GM23338 (cell line): ENCODE measurements at regions not wholly inside any gene's neighbourhood (a gene's known extent, or its start where the extent isn't known, plus 50 kb on each side); places are given as distances from the start of the nearest gene placed in this dataset.

ENCODE experiments used
- ATAC-seq: fragments of 200-7000 bp; cut with Tn5 transposase; 3 replicates; pipeline ENCODE4 v1.9.1; 2020
- DNase-seq: peaks from one replicate; pipeline ENCODE4 v3.0.0-alpha.2; 2015; ENCODE audit warnings: low spot score
- H2AFZ ChIP-seq: fragments of 200-600 bp; sonication (generic); 2 replicates; pipeline ENCODE4 v1.8.0; 2016; ENCODE audit warnings: antibody characterized with exemption, mild to moderate bottlenecking, moderate library complexity
- H3F3A ChIP-seq: fragments of 200-600 bp; sonication (generic); replicated peaks from 2 replicates; pipeline ENCODE4 v1.8.0; 2017; ENCODE audit warnings: antibody characterized with exemption, mixed run types, low read depth
- H3K27ac ChIP-seq: fragments of 200-600 bp; sonication (generic); 2 replicates; pipeline ENCODE4 v1.6.1; 2016; ENCODE audit warnings: low read depth
- H3K27me3 ChIP-seq: fragments of 200-600 bp; sonication (generic); 2 replicates; pipeline ENCODE4 v1.8.0; 2016; ENCODE audit warnings: mild to moderate bottlenecking, mixed run types, moderate library complexity; ENCODE audit not compliant: insufficient read depth
- H3K36me3 ChIP-seq: fragments of 200-600 bp; sonication (generic); 2 replicates; pipeline ENCODE4 v1.8.0; 2016; ENCODE audit warnings: mild to moderate bottlenecking; ENCODE audit not compliant: insufficient read depth
- H3K4me1 ChIP-seq: fragments of 200-600 bp; sonication (generic); 2 replicates; pipeline ENCODE4 v1.8.0; 2016; ENCODE audit warnings: mild to moderate bottlenecking, moderate library complexity; ENCODE audit not compliant: insufficient read depth
- H3K4me2 ChIP-seq: fragments of 200-600 bp; sonication (generic); 2 replicates; pipeline ENCODE4 v1.7.1; 2017; ENCODE audit warnings: mixed run types
- H3K4me3 ChIP-seq: fragments of 200-600 bp; sonication (generic); 2 replicates; pipeline ENCODE4 v1.6.1; 2016; ENCODE audit warnings: mixed run types
- H3K79me2 ChIP-seq: fragments of 200-600 bp; sonication (generic); replicated peaks from 2 replicates; pipeline ENCODE4 v1.8.0; 2017; ENCODE audit warnings: mild to moderate bottlenecking; ENCODE audit not compliant: insufficient read depth
- H3K9me2 ChIP-seq: fragments of 200-600 bp; sonication (generic); 2 replicates; pipeline ENCODE4 v1.8.0; 2017; ENCODE audit not compliant: insufficient read depth
- H4K20me1 ChIP-seq: fragments of 200-600 bp; sonication (generic); replicated peaks from 2 replicates; pipeline ENCODE4 v1.8.0; 2017; ENCODE audit warnings: mild to moderate bottlenecking; ENCODE audit not compliant: insufficient read depth
- H3K27ac Mint-ChIP-seq: 2 replicates; pipeline ENCODE4 v1.8.0; 2020; ENCODE audit warnings: inconsistent platforms, mild to moderate bottlenecking, moderate library complexity, mixed read lengths
- H3K27me3 Mint-ChIP-seq: 3 replicates; pipeline ENCODE4 v1.8.0; 2022; ENCODE audit warnings: low read depth, mild to moderate bottlenecking, moderate library complexity, mixed read lengths, inconsistent platforms; ENCODE audit not compliant: insufficient read depth, poor library complexity
- H3K36me3 Mint-ChIP-seq: 3 replicates; pipeline ENCODE4 v1.8.0; 2021; ENCODE audit warnings: low read depth, mild to moderate bottlenecking, inconsistent platforms, moderate library complexity, mixed read lengths
- H3K4me1 Mint-ChIP-seq: 3 replicates; pipeline ENCODE4 v1.8.0; 2020; ENCODE audit warnings: mild to moderate bottlenecking, inconsistent platforms, mixed read lengths
- H3K4me3 Mint-ChIP-seq: 3 replicates; pipeline ENCODE4 v1.8.0; 2021; ENCODE audit warnings: moderate library complexity, mild to moderate bottlenecking, inconsistent platforms, mixed read lengths
- H3K9me3 Mint-ChIP-seq: 3 replicates; pipeline ENCODE4 v1.8.0; 2020; ENCODE audit warnings: moderate library complexity, mild to moderate bottlenecking, inconsistent platforms, mixed read lengths
- CREB1 ChIP-seq: fragments of 250-450 bp; sonication (Bioruptor Pico); IDR thresholded peaks from 2 replicates; pipeline ENCODE4 v1.5.0; 2020; ENCODE audit warnings: low read depth, mild to moderate bottlenecking, moderate library complexity
- EZH2 ChIP-seq: fragments of 200-600 bp; sonication (generic); IDR thresholded peaks from one replicate; pipeline ENCODE4 v1.8.0; 2017; ENCODE audit warnings: antibody characterized with exemption, mild to moderate bottlenecking, low read depth; ENCODE audit not compliant: unreplicated experiment
- EZH2phosphoT487 ChIP-seq: fragments of 200-600 bp; sonication (generic); IDR thresholded peaks from one replicate; pipeline ENCODE4 v1.8.1; 2018; ENCODE audit warnings: antibody characterized with exemption; ENCODE audit not compliant: unreplicated experiment
- JUNB ChIP-seq: IDR thresholded peaks from one replicate; pipeline ENCODE4 v1.6.1; 2016; ENCODE audit warnings: antibody characterized with exemption; ENCODE audit not compliant: unreplicated experiment
- NANOG ChIP-seq: IDR thresholded peaks from 2 replicates; pipeline ENCODE4 v1.6.1; 2016; ENCODE audit warnings: antibody characterized with exemption, borderline replicate concordance
- POLR2AphosphoS5 ChIP-seq: IDR thresholded peaks from 2 replicates; pipeline ENCODE4 v1.6.1; 2016; ENCODE audit warnings: antibody characterized with exemption, low read depth
- STAT1 ChIP-seq: IDR thresholded peaks from one replicate; pipeline ENCODE4 v1.6.1; 2016; ENCODE audit warnings: antibody characterized with exemption; ENCODE audit not compliant: unreplicated experiment
- ZNF114 ChIP-seq: fragments of 250-450 bp; sonication (Bioruptor Pico); IDR thresholded peaks from 2 replicates; pipeline ENCODE4 v1.5.0; 2020; ENCODE audit warnings: mild to moderate bottlenecking, moderate library complexity
- ZNF331 ChIP-seq: fragments of 250-450 bp; sonication (Bioruptor Pico); IDR thresholded peaks from 2 replicates; pipeline ENCODE4 v1.5.0; 2020; ENCODE audit warnings: low read depth, mild to moderate bottlenecking, moderate library complexity
- TF ChIP-seq, protein P1 (sequence below), 2 experiments: fragments of 200-600 bp in 1 of 2; sonication (generic) in 1 of 2; conservative IDR thresholded peaks; 2 replicates each; pipeline versions ENCODE4 v1.5.1 to v1.6.1; 2016 to 2017; ENCODE audit warnings: antibody characterized with exemption in 2 of 2, low read depth in 2 of 2, mild to moderate bottlenecking in 2 of 2, moderate library complexity in 1 of 2
- TF ChIP-seq, protein P2 (sequence below): IDR thresholded peaks from 2 replicates; pipeline ENCODE4 v1.6.1; 2016; ENCODE audit warnings: antibody characterized with exemption
- TF ChIP-seq, protein P3 (sequence below): IDR thresholded peaks from one replicate; pipeline ENCODE4 v1.6.1; 2018; ENCODE audit warnings: antibody characterized with exemption; ENCODE audit not compliant: unreplicated experiment
- TF ChIP-seq, protein P4 (sequence below): fragments of 250-450 bp; sonication (Bioruptor Pico); IDR thresholded peaks from 2 replicates; pipeline ENCODE4 v1.5.0; 2020; ENCODE audit warnings: mild to moderate bottlenecking, moderate library complexity

DNA sequence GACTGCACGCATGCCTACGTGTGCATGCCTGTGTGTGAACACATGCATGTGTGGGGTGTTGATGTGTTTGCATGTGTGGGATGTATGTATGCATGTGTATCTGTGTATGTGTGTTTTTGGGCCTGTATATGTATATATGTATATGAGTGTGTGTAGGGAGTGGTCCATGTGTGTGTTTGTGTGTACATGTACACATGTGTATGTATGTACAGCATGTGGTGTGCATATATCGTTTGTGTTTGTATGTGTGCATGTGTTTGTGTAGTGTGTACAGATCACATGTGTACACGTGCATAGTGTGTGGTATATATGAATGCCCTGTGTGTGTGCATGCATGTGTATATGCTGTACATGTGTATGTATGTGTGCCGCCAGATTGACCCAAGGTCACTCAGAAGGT lies 54.2 kb upstream of the ASB18 start:
- H3K27me3 Mint-ChIP-seq: peaks cover 10% of the 10 kb centered on the region
- Histone ChIP-seq H3K9me2 (peaks cover 4% of the 10 kb centered on the region), H3K4me1 (no peaks in the 10 kb centered on the region), H3K79me2 (no peaks in the 10 kb centered on the region), H4K20me1 (no peaks in the 10 kb centered on the region), H3K4me2 (no peak overlapping the region), H3K27ac (no peak overlapping the region), H3K4me3 (no peak overlapping the region), H2AFZ (no peak overlapping the region), H3K36me3 (no peaks in the 10 kb centered on the region), H3K27me3 (no peaks in the 10 kb centered on the region), H3F3A (no peaks in the 10 kb centered on the region)
- ATAC-seq (no peak), DNase-seq (no peak)
- TF ChIP-seq POLR2AphosphoS5: no peak
- no peak for TF ChIP-seq EZH2phosphoT487
- TF ChIP-seq JUNB: no peak
- TF ChIP-seq ZNF114: no peak
- TF ChIP-seq, protein P1, sequence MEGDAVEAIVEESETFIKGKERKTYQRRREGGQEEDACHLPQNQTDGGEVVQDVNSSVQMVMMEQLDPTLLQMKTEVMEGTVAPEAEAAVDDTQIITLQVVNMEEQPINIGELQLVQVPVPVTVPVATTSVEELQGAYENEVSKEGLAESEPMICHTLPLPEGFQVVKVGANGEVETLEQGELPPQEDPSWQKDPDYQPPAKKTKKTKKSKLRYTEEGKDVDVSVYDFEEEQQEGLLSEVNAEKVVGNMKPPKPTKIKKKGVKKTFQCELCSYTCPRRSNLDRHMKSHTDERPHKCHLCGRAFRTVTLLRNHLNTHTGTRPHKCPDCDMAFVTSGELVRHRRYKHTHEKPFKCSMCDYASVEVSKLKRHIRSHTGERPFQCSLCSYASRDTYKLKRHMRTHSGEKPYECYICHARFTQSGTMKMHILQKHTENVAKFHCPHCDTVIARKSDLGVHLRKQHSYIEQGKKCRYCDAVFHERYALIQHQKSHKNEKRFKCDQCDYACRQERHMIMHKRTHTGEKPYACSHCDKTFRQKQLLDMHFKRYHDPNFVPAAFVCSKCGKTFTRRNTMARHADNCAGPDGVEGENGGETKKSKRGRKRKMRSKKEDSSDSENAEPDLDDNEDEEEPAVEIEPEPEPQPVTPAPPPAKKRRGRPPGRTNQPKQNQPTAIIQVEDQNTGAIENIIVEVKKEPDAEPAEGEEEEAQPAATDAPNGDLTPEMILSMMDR (conservative IDR thresholded peaks at IDR 0.05; ENCODE audit: low read depth in 2 of 2): no peak
- TF ChIP-seq STAT1: no peak
- TF ChIP-seq, protein P2, sequence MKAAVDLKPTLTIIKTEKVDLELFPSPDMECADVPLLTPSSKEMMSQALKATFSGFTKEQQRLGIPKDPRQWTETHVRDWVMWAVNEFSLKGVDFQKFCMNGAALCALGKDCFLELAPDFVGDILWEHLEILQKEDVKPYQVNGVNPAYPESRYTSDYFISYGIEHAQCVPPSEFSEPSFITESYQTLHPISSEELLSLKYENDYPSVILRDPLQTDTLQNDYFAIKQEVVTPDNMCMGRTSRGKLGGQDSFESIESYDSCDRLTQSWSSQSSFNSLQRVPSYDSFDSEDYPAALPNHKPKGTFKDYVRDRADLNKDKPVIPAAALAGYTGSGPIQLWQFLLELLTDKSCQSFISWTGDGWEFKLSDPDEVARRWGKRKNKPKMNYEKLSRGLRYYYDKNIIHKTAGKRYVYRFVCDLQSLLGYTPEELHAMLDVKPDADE: no peak
- TF ChIP-seq, protein P3, sequence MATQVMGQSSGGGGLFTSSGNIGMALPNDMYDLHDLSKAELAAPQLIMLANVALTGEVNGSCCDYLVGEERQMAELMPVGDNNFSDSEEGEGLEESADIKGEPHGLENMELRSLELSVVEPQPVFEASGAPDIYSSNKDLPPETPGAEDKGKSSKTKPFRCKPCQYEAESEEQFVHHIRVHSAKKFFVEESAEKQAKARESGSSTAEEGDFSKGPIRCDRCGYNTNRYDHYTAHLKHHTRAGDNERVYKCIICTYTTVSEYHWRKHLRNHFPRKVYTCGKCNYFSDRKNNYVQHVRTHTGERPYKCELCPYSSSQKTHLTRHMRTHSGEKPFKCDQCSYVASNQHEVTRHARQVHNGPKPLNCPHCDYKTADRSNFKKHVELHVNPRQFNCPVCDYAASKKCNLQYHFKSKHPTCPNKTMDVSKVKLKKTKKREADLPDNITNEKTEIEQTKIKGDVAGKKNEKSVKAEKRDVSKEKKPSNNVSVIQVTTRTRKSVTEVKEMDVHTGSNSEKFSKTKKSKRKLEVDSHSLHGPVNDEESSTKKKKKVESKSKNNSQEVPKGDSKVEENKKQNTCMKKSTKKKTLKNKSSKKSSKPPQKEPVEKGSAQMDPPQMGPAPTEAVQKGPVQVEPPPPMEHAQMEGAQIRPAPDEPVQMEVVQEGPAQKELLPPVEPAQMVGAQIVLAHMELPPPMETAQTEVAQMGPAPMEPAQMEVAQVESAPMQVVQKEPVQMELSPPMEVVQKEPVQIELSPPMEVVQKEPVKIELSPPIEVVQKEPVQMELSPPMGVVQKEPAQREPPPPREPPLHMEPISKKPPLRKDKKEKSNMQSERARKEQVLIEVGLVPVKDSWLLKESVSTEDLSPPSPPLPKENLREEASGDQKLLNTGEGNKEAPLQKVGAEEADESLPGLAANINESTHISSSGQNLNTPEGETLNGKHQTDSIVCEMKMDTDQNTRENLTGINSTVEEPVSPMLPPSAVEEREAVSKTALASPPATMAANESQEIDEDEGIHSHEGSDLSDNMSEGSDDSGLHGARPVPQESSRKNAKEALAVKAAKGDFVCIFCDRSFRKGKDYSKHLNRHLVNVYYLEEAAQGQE: no peak
- no peak for TF ChIP-seq ZNF331 (CRISPR knock-in tag)
- TF ChIP-seq, protein P4, sequence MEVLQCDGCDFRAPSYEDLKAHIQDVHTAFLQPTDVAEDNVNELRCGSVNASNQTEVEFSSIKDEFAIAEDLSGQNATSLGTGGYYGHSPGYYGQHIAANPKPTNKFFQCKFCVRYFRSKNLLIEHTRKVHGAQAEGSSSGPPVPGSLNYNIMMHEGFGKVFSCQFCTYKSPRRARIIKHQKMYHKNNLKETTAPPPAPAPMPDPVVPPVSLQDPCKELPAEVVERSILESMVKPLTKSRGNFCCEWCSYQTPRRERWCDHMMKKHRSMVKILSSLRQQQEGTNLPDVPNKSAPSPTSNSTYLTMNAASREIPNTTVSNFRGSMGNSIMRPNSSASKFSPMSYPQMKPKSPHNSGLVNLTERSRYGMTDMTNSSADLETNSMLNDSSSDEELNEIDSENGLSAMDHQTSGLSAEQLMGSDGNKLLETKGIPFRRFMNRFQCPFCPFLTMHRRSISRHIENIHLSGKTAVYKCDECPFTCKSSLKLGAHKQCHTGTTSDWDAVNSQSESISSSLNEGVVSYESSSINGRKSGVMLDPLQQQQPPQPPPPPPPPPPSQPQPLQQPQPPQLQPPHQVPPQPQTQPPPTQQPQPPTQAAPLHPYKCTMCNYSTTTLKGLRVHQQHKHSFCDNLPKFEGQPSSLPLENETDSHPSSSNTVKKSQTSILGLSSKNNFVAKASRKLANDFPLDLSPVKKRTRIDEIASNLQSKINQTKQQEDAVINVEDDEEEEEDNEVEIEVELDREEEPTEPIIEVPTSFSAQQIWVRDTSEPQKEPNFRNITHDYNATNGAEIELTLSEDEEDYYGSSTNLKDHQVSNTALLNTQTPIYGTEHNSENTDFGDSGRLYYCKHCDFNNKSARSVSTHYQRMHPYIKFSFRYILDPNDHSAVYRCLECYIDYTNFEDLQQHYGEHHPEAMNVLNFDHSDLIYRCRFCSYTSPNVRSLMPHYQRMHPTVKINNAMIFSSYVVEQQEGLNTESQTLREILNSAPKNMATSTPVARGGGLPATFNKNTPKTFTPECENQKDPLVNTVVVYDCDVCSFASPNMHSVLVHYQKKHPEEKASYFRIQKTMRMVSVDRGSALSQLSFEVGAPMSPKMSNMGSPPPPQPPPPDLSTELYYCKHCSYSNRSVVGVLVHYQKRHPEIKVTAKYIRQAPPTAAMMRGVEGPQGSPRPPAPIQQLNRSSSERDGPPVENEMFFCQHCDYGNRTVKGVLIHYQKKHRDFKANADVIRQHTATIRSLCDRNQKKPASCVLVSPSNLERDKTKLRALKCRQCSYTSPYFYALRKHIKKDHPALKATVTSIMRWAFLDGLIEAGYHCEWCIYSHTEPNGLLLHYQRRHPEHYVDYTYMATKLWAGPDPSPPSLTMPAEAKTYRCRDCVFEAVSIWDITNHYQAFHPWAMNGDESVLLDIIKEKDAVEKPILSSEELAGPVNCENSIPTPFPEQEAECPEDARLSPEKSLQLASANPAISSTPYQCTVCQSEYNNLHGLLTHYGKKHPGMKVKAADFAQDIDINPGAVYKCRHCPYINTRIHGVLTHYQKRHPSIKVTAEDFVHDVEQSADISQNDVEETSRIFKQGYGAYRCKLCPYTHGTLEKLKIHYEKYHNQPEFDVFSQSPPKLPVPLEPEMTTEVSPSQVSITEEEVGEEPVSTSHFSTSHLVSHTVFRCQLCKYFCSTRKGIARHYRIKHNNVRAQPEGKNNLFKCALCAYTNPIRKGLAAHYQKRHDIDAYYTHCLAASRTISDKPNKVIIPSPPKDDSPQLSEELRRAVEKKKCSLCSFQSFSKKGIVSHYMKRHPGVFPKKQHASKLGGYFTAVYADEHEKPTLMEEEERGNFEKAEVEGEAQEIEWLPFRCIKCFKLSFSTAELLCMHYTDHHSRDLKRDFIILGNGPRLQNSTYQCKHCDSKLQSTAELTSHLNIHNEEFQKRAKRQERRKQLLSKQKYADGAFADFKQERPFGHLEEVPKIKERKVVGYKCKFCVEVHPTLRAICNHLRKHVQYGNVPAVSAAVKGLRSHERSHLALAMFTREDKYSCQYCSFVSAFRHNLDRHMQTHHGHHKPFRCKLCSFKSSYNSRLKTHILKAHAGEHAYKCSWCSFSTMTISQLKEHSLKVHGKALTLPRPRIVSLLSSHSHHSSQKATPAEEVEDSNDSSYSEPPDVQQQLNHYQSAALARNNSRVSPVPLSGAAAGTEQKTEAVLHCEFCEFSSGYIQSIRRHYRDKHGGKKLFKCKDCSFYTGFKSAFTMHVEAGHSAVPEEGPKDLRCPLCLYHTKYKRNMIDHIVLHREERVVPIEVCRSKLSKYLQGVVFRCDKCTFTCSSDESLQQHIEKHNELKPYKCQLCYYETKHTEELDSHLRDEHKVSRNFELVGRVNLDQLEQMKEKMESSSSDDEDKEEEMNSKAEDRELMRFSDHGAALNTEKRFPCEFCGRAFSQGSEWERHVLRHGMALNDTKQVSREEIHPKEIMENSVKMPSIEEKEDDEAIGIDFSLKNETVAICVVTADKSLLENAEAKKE (CRISPR knock-in tag): no peak
- no peak for TF ChIP-seq EZH2
- no peak for TF ChIP-seq CREB1 (CRISPR knock-in tag)
- TF ChIP-seq NANOG: no peak
- H3K4me3 Mint-ChIP-seq: no peak overlapping the region
- peaks cover 9% of the 10 kb centered on the region; the same call in 2 of the 3 replicates for H3K36me3 Mint-ChIP-seq
- no peaks in the 10 kb centered on the region for H3K4me1 Mint-ChIP-seq
- no peak overlapping the region for H3K27ac Mint-ChIP-seq
- peaks cover 11% of the 10 kb centered on the region; the same call in 2 of the 3 replicates for H3K9me3 Mint-ChIP-seq
